ENCODE measurements at regions not wholly inside any gene's neighbourhood (a gene's known extent, or its start where the extent isn't known, plus 50 kb on each side); places are given as distances from the start of the nearest gene placed in this dataset.

- H3K27me3 ChIP-seq (ENCODE audit: control insufficient read depth, insufficient read depth, low read length), result no peaks in the 10 kb centered on the region
- no peak overlapping the region for H3K9ac ChIP-seq (ENCODE audit: low read length)
- H3K27ac ChIP-seq (ENCODE audit: low read length), result no peak overlapping the region
- H3K4me1 ChIP-seq (ENCODE audit: control insufficient read depth, low read depth, low read length), result no peaks in the 10 kb centered on the region
- H3K36me3 ChIP-seq (ENCODE audit: control insufficient read depth, low read depth, low read length), result no peaks in the 10 kb centered on the region
- no peak overlapping the region for H3K4me3 ChIP-seq (ENCODE audit: low read length)
- no peaks in the 10 kb centered on the region for H3K9me3 ChIP-seq (ENCODE audit: control insufficient read depth, low read depth, low read length)
Observed at GRCh38 chr18:64919971-64920570, 771.2 kb upstream of the LINC00305 start.

GRCh38 chr18:64918851-64919250 lies 770.0 kb upstream of the LINC00305 start:
- Histone ChIP-seq H3K27ac (ENCODE audit: low read length) (no peak overlapping the region), H3K36me3 (ENCODE audit: control insufficient read depth, low read depth, low read length) (no peaks in the 10 kb centered on the region), H3K9me3 (ENCODE audit: control insufficient read depth, low read depth, low read length) (no peaks in the 10 kb centered on the region), H3K27me3 (ENCODE audit: control insufficient read depth, insufficient read depth, low read length) (no peaks in the 10 kb centered on the region), H3K9ac (ENCODE audit: low read length) (no peak overlapping the region), H3K4me3 (ENCODE audit: low read length) (no peak overlapping the region), H3K4me1 (ENCODE audit: control insufficient read depth, low read depth, low read length) (no peaks in the 10 kb centered on the region)

GRCh38 chr18:64893349-64893748 lies 744.5 kb upstream of the LINC00305 start:
- Histone ChIP-seq H3K9me3 (ENCODE audit: control insufficient read depth, low read depth, low read length) (peaks cover 10% of the 10 kb centered on the region), H3K36me3 (ENCODE audit: control insufficient read depth, low read depth, low read length) (no peaks in the 10 kb centered on the region), H3K27ac (ENCODE audit: low read length) (no peak overlapping the region), H3K4me1 (ENCODE audit: control insufficient read depth, low read depth, low read length) (no peaks in the 10 kb centered on the region), H3K27me3 (ENCODE audit: control insufficient read depth, insufficient read depth, low read length) (no peaks in the 10 kb centered on the region), H3K9ac (ENCODE audit: low read length) (no peak overlapping the region), H3K4me3 (ENCODE audit: low read length) (no peak overlapping the region)

GRCh38 chr18:64888956-64889355 lies 740.1 kb upstream of the LINC00305 start:
- no peak overlapping the region for H3K27ac ChIP-seq (ENCODE audit: low read length)
- no peak overlapping the region for H3K9ac ChIP-seq (ENCODE audit: low read length)
- H3K27me3 ChIP-seq (ENCODE audit: control insufficient read depth, insufficient read depth, low read length), result no peaks in the 10 kb centered on the region
- no peaks in the 10 kb centered on the region for H3K4me1 ChIP-seq (ENCODE audit: control insufficient read depth, low read depth, low read length)
- no peak overlapping the region for H3K4me3 ChIP-seq (ENCODE audit: low read length)
- H3K36me3 ChIP-seq (ENCODE audit: control insufficient read depth, low read depth, low read length), result no peaks in the 10 kb centered on the region
- H3K9me3 ChIP-seq (ENCODE audit: control insufficient read depth, low read depth, low read length), result peaks cover 7% of the 10 kb centered on the region

- no peaks in the 10 kb centered on the region for H3K27me3 ChIP-seq (ENCODE audit: control insufficient read depth, insufficient read depth, low read length)
- H3K4me1 ChIP-seq (ENCODE audit: control insufficient read depth, low read depth, low read length), result no peaks in the 10 kb centered on the region
- H3K27ac ChIP-seq (ENCODE audit: low read length), result no peak overlapping the region
- H3K9ac ChIP-seq (ENCODE audit: low read length), result no peak overlapping the region
- no peaks in the 10 kb centered on the region for H3K9me3 ChIP-seq (ENCODE audit: control insufficient read depth, low read depth, low read length)
- H3K4me3 ChIP-seq (ENCODE audit: low read length), result no peak overlapping the region
- no peaks in the 10 kb centered on the region for H3K36me3 ChIP-seq (ENCODE audit: control insufficient read depth, low read depth, low read length)
Observed at GRCh38 chr18:64886995-64887394, 738.1 kb upstream of the LINC00305 start.

GRCh38 chr18:64882896-64883295 lies 734.0 kb upstream of the LINC00305 start:
- Histone ChIP-seq H3K36me3 (ENCODE audit: control insufficient read depth, low read depth, low read length) (no peaks in the 10 kb centered on the region), H3K9me3 (ENCODE audit: control insufficient read depth, low read depth, low read length) (no peaks in the 10 kb centered on the region), H3K9ac (ENCODE audit: low read length) (no peak overlapping the region), H3K4me1 (ENCODE audit: control insufficient read depth, low read depth, low read length) (no peaks in the 10 kb centered on the region), H3K27me3 (ENCODE audit: control insufficient read depth, insufficient read depth, low read length) (no peaks in the 10 kb centered on the region), H3K4me3 (ENCODE audit: low read length) (no peak overlapping the region), H3K27ac (ENCODE audit: low read length) (no peak overlapping the region)

GRCh38 chr18:64876833-64877232 lies 727.9 kb upstream of the LINC00305 start:
- Histone ChIP-seq H3K4me3 (ENCODE audit: low read length) (no peak overlapping the region), H3K9me3 (ENCODE audit: control insufficient read depth, low read depth, low read length) (no peaks in the 10 kb centered on the region), H3K9ac (ENCODE audit: low read length) (no peak overlapping the region), H3K4me1 (ENCODE audit: control insufficient read depth, low read depth, low read length) (no peaks in the 10 kb centered on the region), H3K27me3 (ENCODE audit: control insufficient read depth, insufficient read depth, low read length) (no peaks in the 10 kb centered on the region), H3K27ac (ENCODE audit: low read length) (no peak overlapping the region), H3K36me3 (ENCODE audit: control insufficient read depth, low read depth, low read length) (no peaks in the 10 kb centered on the region)

GRCh38 chr18:64872710-64873458 lies 724.0 kb upstream of the LINC00305 start:
- Histone ChIP-seq H3K9ac (ENCODE audit: low read length) (no peak overlapping the region), H3K36me3 (ENCODE audit: control insufficient read depth, low read depth, low read length) (no peaks in the 10 kb centered on the region), H3K4me3 (ENCODE audit: low read length) (no peak overlapping the region), H3K27ac (ENCODE audit: low read length) (no peak overlapping the region), H3K4me1 (ENCODE audit: control insufficient read depth, low read depth, low read length) (no peaks in the 10 kb centered on the region), H3K27me3 (ENCODE audit: control insufficient read depth, insufficient read depth, low read length) (no peaks in the 10 kb centered on the region), H3K9me3 (ENCODE audit: control insufficient read depth, low read depth, low read length) (no peaks in the 10 kb centered on the region)

- Histone ChIP-seq H3K4me1 (ENCODE audit: control insufficient read depth, low read depth, low read length) (peaks cover 4% of the 10 kb centered on the region), H3K27ac (ENCODE audit: low read length) (no peak overlapping the region), H3K4me3 (ENCODE audit: low read length) (no peak overlapping the region), H3K9ac (ENCODE audit: low read length) (no peak overlapping the region), H3K27me3 (ENCODE audit: control insufficient read depth, insufficient read depth, low read length) (no peaks in the 10 kb centered on the region), H3K36me3 (ENCODE audit: control insufficient read depth, low read depth, low read length) (no peaks in the 10 kb centered on the region), H3K9me3 (ENCODE audit: control insufficient read depth, low read depth, low read length) (no peaks in the 10 kb centered on the region)
Observed at GRCh38 chr18:64854112-64854511, 705.2 kb upstream of the LINC00305 start.

GRCh38 chr18:64852281-64852680 lies 703.4 kb upstream of the LINC00305 start:
- H3K36me3 ChIP-seq (ENCODE audit: control insufficient read depth, low read depth, low read length), result no peaks in the 10 kb centered on the region
- H3K9me3 ChIP-seq (ENCODE audit: control insufficient read depth, low read depth, low read length), result no peaks in the 10 kb centered on the region
- no peak overlapping the region for H3K4me3 ChIP-seq (ENCODE audit: low read length)
- no peak overlapping the region for H3K27ac ChIP-seq (ENCODE audit: low read length)
- no peaks in the 10 kb centered on the region for H3K27me3 ChIP-seq (ENCODE audit: control insufficient read depth, insufficient read depth, low read length)
- H3K4me1 ChIP-seq (ENCODE audit: control insufficient read depth, low read depth, low read length), result no peaks in the 10 kb centered on the region
- no peak overlapping the region for H3K9ac ChIP-seq (ENCODE audit: low read length)

GRCh38 chr18:64851726-64852125 lies 702.8 kb upstream of the LINC00305 start:
- H3K27me3 ChIP-seq (ENCODE audit: control insufficient read depth, insufficient read depth, low read length), result no peaks in the 10 kb centered on the region
- H3K27ac ChIP-seq (ENCODE audit: low read length), result no peak overlapping the region
- H3K36me3 ChIP-seq (ENCODE audit: control insufficient read depth, low read depth, low read length), result no peaks in the 10 kb centered on the region
- H3K4me1 ChIP-seq (ENCODE audit: control insufficient read depth, low read depth, low read length), result no peaks in the 10 kb centered on the region
- no peak overlapping the region for H3K4me3 ChIP-seq (ENCODE audit: low read length)
- no peak overlapping the region for H3K9ac ChIP-seq (ENCODE audit: low read length)
- no peaks in the 10 kb centered on the region for H3K9me3 ChIP-seq (ENCODE audit: control insufficient read depth, low read depth, low read length)

- Histone ChIP-seq H3K9me3 (ENCODE audit: control insufficient read depth, low read depth, low read length) (no peaks in the 10 kb centered on the region), H3K27me3 (ENCODE audit: control insufficient read depth, insufficient read depth, low read length) (no peaks in the 10 kb centered on the region), H3K27ac (ENCODE audit: low read length) (no peak overlapping the region), H3K9ac (ENCODE audit: low read length) (no peak overlapping the region), H3K4me1 (ENCODE audit: control insufficient read depth, low read depth, low read length) (no peaks in the 10 kb centered on the region), H3K36me3 (ENCODE audit: control insufficient read depth, low read depth, low read length) (no peaks in the 10 kb centered on the region), H3K4me3 (ENCODE audit: low read length) (no peak overlapping the region)
Observed at GRCh38 chr18:64850791-64851190, 701.9 kb upstream of the LINC00305 start.
